ENCODE measurements at regions not wholly inside any gene's neighbourhood (a gene's known extent, or its start where the extent isn't known, plus 50 kb on each side); places are given as distances from the start of the nearest gene placed in this dataset.

GRCh38 chr12:67524861-67525616 is 123.5 kb upstream of the DYRK2 start:
- DNase-seq (ENCODE audit: low read depth): no peak
- H3K4me3 ChIP-seq (ENCODE audit: low read depth, low read length): no peak overlapping the region
- no peak for TF ChIP-seq CTCF (conservative IDR thresholded peaks at IDR 0.05; ENCODE audit: low read depth, low read length)

- no peak overlapping the region for H3K4me3 ChIP-seq (ENCODE audit: low read depth, low read length)
- DNase-seq (ENCODE audit: low read depth): no peak
- no peak for TF ChIP-seq CTCF (conservative IDR thresholded peaks at IDR 0.05; ENCODE audit: low read depth, low read length)
These were observed 123.0 kb upstream of the DYRK2 start for GRCh38 chr12:67525617-67525884.

GRCh38 chr12:67526129-67526528 is 122.4 kb upstream of the DYRK2 start:
- no peak for DNase-seq (ENCODE audit: low read depth)
- no peak overlapping the region for H3K4me3 ChIP-seq (ENCODE audit: low read depth, low read length)
- TF ChIP-seq CTCF (conservative IDR thresholded peaks at IDR 0.05; ENCODE audit: low read depth, low read length): no peak

GRCh38 chr12:67531051-67531450 is 117.5 kb upstream of the DYRK2 start:
- H3K4me3 ChIP-seq (ENCODE audit: low read depth, low read length): no peak overlapping the region
- TF ChIP-seq CTCF (conservative IDR thresholded peaks at IDR 0.05; ENCODE audit: low read depth, low read length): no peak
- no peak for DNase-seq (ENCODE audit: low read depth)

GRCh38 chr12:67531501-67531900 is 117.0 kb upstream of the DYRK2 start:
- no peak for DNase-seq (ENCODE audit: low read depth)

GRCh38 chr12:67533159-67533558 is 115.4 kb upstream of the DYRK2 start:
- no peak overlapping the region for H3K4me3 ChIP-seq (ENCODE audit: low read depth, low read length)
- no peak for DNase-seq (ENCODE audit: low read depth)
- no peak for TF ChIP-seq CTCF (conservative IDR thresholded peaks at IDR 0.05; ENCODE audit: low read depth, low read length)

More at GRCh38 chr12:67531501-67531900, 117.0 kb upstream of the DYRK2 start:
- no peak overlapping the region for H3K4me3 ChIP-seq (ENCODE audit: low read depth, low read length)
- no peak for TF ChIP-seq CTCF (conservative IDR thresholded peaks at IDR 0.05; ENCODE audit: low read depth, low read length)

- H3K4me3 ChIP-seq (ENCODE audit: low read depth, low read length): no peak overlapping the region
- DNase-seq (ENCODE audit: low read depth): no peak
- TF ChIP-seq CTCF (conservative IDR thresholded peaks at IDR 0.05; ENCODE audit: low read depth, low read length): no peak
These were observed 114.5 kb upstream of the DYRK2 start for GRCh38 chr12:67534046-67534445.
